ENCODE measurements at regions not wholly inside any gene's neighbourhood (a gene's known extent, or its start where the extent isn't known, plus 50 kb on each side); places are given as distances from the start of the nearest gene placed in this dataset.

DNA sequence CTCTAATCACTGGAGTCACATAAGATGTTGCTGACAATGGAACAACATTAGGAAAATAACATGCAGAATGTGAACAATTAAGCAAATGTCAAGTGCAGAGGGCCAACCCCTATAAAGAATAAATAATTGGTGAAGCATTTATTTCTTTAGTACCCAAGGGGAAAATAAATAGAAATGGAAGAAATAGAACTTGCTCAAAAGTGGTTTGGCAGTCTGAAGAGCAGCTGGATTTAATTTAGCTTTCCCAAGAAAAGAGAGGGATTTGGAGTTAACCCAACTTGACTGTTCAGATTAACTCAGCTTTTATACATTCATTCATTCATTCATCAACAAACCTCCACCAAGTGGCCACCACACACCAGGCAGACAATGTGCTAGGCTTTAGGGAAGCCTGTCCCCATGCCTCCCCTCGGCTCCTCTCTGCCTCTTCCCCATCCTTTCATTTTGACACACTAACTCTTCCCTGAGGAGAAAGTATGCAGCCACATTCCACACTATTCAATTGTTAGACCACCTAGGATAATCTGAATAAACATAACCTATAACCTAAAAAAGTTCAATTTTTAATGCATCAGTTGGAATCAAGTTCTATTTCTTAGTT is 295.5 kb downstream of the AHR start:
- H3K36me3 ChIP-seq = no peaks in the 10 kb centered on the region
- TF ChIP-seq, protein P1, sequence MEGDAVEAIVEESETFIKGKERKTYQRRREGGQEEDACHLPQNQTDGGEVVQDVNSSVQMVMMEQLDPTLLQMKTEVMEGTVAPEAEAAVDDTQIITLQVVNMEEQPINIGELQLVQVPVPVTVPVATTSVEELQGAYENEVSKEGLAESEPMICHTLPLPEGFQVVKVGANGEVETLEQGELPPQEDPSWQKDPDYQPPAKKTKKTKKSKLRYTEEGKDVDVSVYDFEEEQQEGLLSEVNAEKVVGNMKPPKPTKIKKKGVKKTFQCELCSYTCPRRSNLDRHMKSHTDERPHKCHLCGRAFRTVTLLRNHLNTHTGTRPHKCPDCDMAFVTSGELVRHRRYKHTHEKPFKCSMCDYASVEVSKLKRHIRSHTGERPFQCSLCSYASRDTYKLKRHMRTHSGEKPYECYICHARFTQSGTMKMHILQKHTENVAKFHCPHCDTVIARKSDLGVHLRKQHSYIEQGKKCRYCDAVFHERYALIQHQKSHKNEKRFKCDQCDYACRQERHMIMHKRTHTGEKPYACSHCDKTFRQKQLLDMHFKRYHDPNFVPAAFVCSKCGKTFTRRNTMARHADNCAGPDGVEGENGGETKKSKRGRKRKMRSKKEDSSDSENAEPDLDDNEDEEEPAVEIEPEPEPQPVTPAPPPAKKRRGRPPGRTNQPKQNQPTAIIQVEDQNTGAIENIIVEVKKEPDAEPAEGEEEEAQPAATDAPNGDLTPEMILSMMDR (IDR thresholded peaks at IDR 0.05) = no peak
- no peak overlapping the region for H3K4me3 ChIP-seq (ENCODE audit: low read depth in 1 of 2, low read length in 1 of 2)
- no peak overlapping the region for H3K27ac ChIP-seq
- H3K27me3 ChIP-seq = no peaks in the 10 kb centered on the region
- H3K9me3 ChIP-seq = no peaks in the 10 kb centered on the region
- H3K4me1 ChIP-seq (ENCODE audit: control insufficient read depth in 1 of 2, insufficient read depth in 1 of 2, low read depth in 1 of 2, low read length in 1 of 2) = no peaks in the 10 kb centered on the region

- Histone ChIP-seq H3K9me3 (no peaks in the 10 kb centered on the region), H3K36me3 (no peaks in the 10 kb centered on the region), H3K4me1 (ENCODE audit: control insufficient read depth in 1 of 2, insufficient read depth in 1 of 2, low read depth in 1 of 2, low read length in 1 of 2) (no peaks in the 10 kb centered on the region), H3K27me3 (no peaks in the 10 kb centered on the region), H3K27ac (no peak overlapping the region), H3K4me3 (ENCODE audit: low read depth in 1 of 2, low read length in 1 of 2) (no peak overlapping the region)
- TF ChIP-seq, protein P1 (IDR thresholded peaks at IDR 0.05) = no peak
Measured at GRCh38 chr7:17595546-17595945, 297.1 kb downstream of the AHR start.

GRCh38 chr7:17598305-17598704 is 299.9 kb downstream of the AHR start:
- no peak overlapping the region for H3K27ac ChIP-seq
- H3K4me3 ChIP-seq (ENCODE audit: low read depth in 1 of 2, low read length in 1 of 2) = no peak overlapping the region
- no peaks in the 10 kb centered on the region for H3K4me1 ChIP-seq (ENCODE audit: control insufficient read depth in 1 of 2, insufficient read depth in 1 of 2, low read depth in 1 of 2, low read length in 1 of 2)
- H3K36me3 ChIP-seq = no peaks in the 10 kb centered on the region
- TF ChIP-seq, protein P1 (IDR thresholded peaks at IDR 0.05) = no peak
- H3K27me3 ChIP-seq = no peaks in the 10 kb centered on the region
- H3K9me3 ChIP-seq = no peaks in the 10 kb centered on the region

- H3K4me3 ChIP-seq (ENCODE audit: low read depth in 1 of 2, low read length in 1 of 2) = no peak overlapping the region
- no peaks in the 10 kb centered on the region for H3K4me1 ChIP-seq (ENCODE audit: control insufficient read depth in 1 of 2, insufficient read depth in 1 of 2, low read depth in 1 of 2, low read length in 1 of 2)
- H3K9me3 ChIP-seq = no peaks in the 10 kb centered on the region
- no peak overlapping the region for H3K27ac ChIP-seq
- no peaks in the 10 kb centered on the region for H3K27me3 ChIP-seq
- TF ChIP-seq, protein P1 (IDR thresholded peaks at IDR 0.05) = no peak
- no peaks in the 10 kb centered on the region for H3K36me3 ChIP-seq
Measured at GRCh38 chr7:17598846-17599245, 300.4 kb downstream of the AHR start.

DNA sequence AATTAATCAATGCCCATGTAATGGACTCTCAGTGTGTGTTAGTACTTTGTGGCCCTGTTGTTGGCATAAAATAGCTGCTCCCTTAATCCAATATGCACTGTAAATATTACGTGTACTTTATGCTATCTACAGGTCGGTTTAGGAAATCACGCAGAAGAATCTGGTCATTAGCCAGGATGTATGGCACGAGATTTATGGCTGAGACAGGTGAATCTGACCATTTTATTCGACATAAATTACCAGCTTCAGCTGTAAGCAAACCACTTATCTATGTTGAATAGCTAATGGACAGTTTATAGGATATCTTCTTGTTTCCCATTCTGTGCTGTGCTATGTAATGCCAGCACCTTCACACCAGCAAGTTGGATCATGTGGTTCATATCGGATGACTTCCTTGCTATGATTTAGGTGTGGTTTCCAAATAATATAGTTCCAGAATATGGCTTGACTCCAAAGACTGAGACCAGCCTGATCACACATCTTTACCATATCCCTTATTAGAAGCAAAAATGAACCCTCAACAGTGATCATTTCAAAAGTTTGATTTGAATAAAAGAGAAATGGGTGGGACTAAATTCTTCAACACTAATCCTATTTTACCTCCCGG is 301.4 kb downstream of the AHR start:
- no peak overlapping the region for H3K27ac ChIP-seq
- H3K27me3 ChIP-seq = no peaks in the 10 kb centered on the region
- no peaks in the 10 kb centered on the region for H3K9me3 ChIP-seq
- H3K4me3 ChIP-seq (ENCODE audit: low read depth in 1 of 2, low read length in 1 of 2) = no peak overlapping the region
- H3K4me1 ChIP-seq (ENCODE audit: control insufficient read depth in 1 of 2, insufficient read depth in 1 of 2, low read depth in 1 of 2, low read length in 1 of 2) = no peaks in the 10 kb centered on the region
- no peaks in the 10 kb centered on the region for H3K36me3 ChIP-seq
- TF ChIP-seq, protein P1 (IDR thresholded peaks at IDR 0.05) = no peak
